Stimulated activated CD4-positive, alpha-beta T cell treated with anti-CD3 and anti-CD28 coated beads, TNF-alpha, amount 100 ng/mL, for 24 hours (primary cell): ENCODE measurements at regions not wholly inside any gene's neighbourhood (a gene's known extent, or its start where the extent isn't known, plus 50 kb on each side); places are given as distances from the start of the nearest gene placed in this dataset.
"Not testable (repeated sequence)": the region's sequence is repeated elsewhere in the genome, so short reads cannot be mapped to it uniquely, and the experiment has no call there.

Experiments used
- DNase-seq, 3 experiments: peaks; one replicate each; pipeline ENCODE4 v3.0.0-alpha.2; 2020; ENCODE audit warnings: low read depth in 3 of 3

- not testable (repeated sequence) for DNase-seq
Observed at GRCh38 chr1:91207691-91208090, 185.9 kb upstream of the ZNF644 start.

GRCh38 chr1:91204150-91204549 is 182.3 kb upstream of the ZNF644 start:
- DNase-seq = not testable (repeated sequence)

GRCh38 chr1:91201694-91202093 is 179.9 kb upstream of the ZNF644 start:
- no peak for DNase-seq

GRCh38 chr1:91201176-91201575 is 179.3 kb upstream of the ZNF644 start:
- no peak for DNase-seq

- no peak for DNase-seq
Observed at GRCh38 chr1:91200675-91201074, 178.8 kb upstream of the ZNF644 start.

GRCh38 chr1:91199988-91200387 is 178.2 kb upstream of the ZNF644 start:
- no peak for DNase-seq

- DNase-seq = no peak
Observed at GRCh38 chr1:91190996-91191395, 169.2 kb upstream of the ZNF644 start.

- no peak for DNase-seq
Observed at GRCh38 chr1:91189096-91189495, 167.3 kb upstream of the ZNF644 start.

- DNase-seq = not testable (repeated sequence)
Observed at GRCh38 chr1:91182807-91183206, 161.0 kb upstream of the ZNF644 start.

GRCh38 chr1:91176250-91176649 is 154.4 kb upstream of the ZNF644 start:
- DNase-seq = no peak

- no peak for DNase-seq
Observed at GRCh38 chr1:91174734-91175133, 152.9 kb upstream of the ZNF644 start.

- no peak for DNase-seq
Observed at GRCh38 chr1:91173346-91173890, 151.6 kb upstream of the ZNF644 start.

GRCh38 chr1:91172541-91172940 is 150.7 kb upstream of the ZNF644 start:
- DNase-seq = no peak

- DNase-seq = no peak
Observed at GRCh38 chr1:91171898-91172297, 150.1 kb upstream of the ZNF644 start.

GRCh38 chr1:91170571-91170970 is 148.7 kb upstream of the ZNF644 start:
- no peak for DNase-seq

GRCh38 chr1:91166106-91166712 is 144.4 kb upstream of the ZNF644 start:
- DNase-seq = peak in 2 of 3 experiments; percentile 2 to 19

GRCh38 chr1:91165033-91165654 is 143.3 kb upstream of the ZNF644 start:
- peak; percentile 52 to 74 (median 52) for DNase-seq

- no peak for DNase-seq
Observed at GRCh38 chr1:91162613-91163012, 140.8 kb upstream of the ZNF644 start.

- no peak for DNase-seq
Observed at GRCh38 chr1:91161749-91162148, 139.9 kb upstream of the ZNF644 start.

- DNase-seq = no peak
Observed at GRCh38 chr1:91161166-91161565, 139.3 kb upstream of the ZNF644 start.

- DNase-seq = no peak
Observed at GRCh38 chr1:91160363-91161075, 138.7 kb upstream of the ZNF644 start.

GRCh38 chr1:91153341-91153740 is 131.5 kb upstream of the ZNF644 start:
- no peak for DNase-seq

GRCh38 chr1:91152331-91152730 is 130.5 kb upstream of the ZNF644 start:
- no peak for DNase-seq
